Sigmoid colon (tissue), 6 donors: ENCODE measurements at regions not wholly inside any gene's neighbourhood (a gene's known extent, or its start where the extent isn't known, plus 50 kb on each side); places are given as distances from the start of the nearest gene placed in this dataset.
A peak's percentile ranks its signal among the peaks of the same experiment; 100 is the strongest.

Experiments
- DNase-seq: peaks from one replicate; pipeline ENCODE4 v3.0.0-alpha.2; 2019
- H3K27ac ChIP-seq, 4 donors: fragments of 200-600 bp; sonication (generic); one replicate each; pipeline ENCODE4 v1.5.1; 2016 to 2019; ENCODE audit warnings: mild to moderate bottlenecking in 1 of 4
- H3K27me3 ChIP-seq, 3 donors: fragments of 200-600 bp; sonication (generic); one replicate each; pipeline ENCODE4 v1.5.1; 2019; ENCODE audit warnings: mild to moderate bottlenecking in 1 of 3
- H3K36me3 ChIP-seq, 4 donors: fragments of 200-600 bp; sonication (generic); one replicate each; pipeline ENCODE4 v1.5.1; 2016 to 2019
- H3K4me1 ChIP-seq, 4 donors: fragments of 200-600 bp; sonication (generic); one replicate each; pipeline ENCODE4 v1.5.1; 2017 to 2019
- H3K4me3 ChIP-seq, 4 donors: fragments of 200-600 bp; sonication (generic); one replicate each; pipeline ENCODE4 v1.5.1; 2017 to 2019; ENCODE audit warnings: mild to moderate bottlenecking in 2 of 4, moderate library complexity in 1 of 4
- H3K9me3 ChIP-seq, 4 donors: fragments of 200-600 bp in 3 of 4; sonication (generic) in 3 of 4; one replicate each; pipeline versions ENCODE4 v1.5.1 to v1.6.1; 2013 to 2019
- EP300 ChIP-seq, 4 donors: sonication (generic); formaldehyde crosslinking; IDR thresholded peaks; one replicate each; pipeline ENCODE4 v1.6.1; 2017; ENCODE audit warnings: antibody characterized with exemption in 4 of 4
- POLR2A ChIP-seq, 2 donors: fragments of 450-650 bp; IDR thresholded peaks; one replicate each; pipeline ENCODE4 v1.6.1; 2016; ENCODE audit warnings: antibody characterized with exemption in 2 of 2, mild to moderate bottlenecking in 2 of 2, moderate library complexity in 2 of 2
- POLR2AphosphoS5 ChIP-seq, 4 donors: sonication (generic); formaldehyde crosslinking; IDR thresholded peaks; one replicate each; pipeline ENCODE4 v1.6.1; 2017; ENCODE audit warnings: antibody characterized with exemption in 4 of 4
- WGBS, 2 donors: extraction: QIAGEN DNeasy Blood & Tissue Kit; methylation state at CpG; one replicate each; pipeline ENCODE4 v1.1.7; 2013; 5-methylcytosine and 5-hydroxymethylcytosine counted together
- intact Hi-C: fragments of 100-400 bp; cut with DNase I; formaldehyde crosslinking; loops from one replicate; pipeline ENCODE4 v1.15.1; 2023
- TF ChIP-seq, protein P1 (sequence below), 4 experiments: fragments of 450-650 bp in 3 of 4; fragments of 200-600 bp in 1 of 4; IDR thresholded peaks; one replicate each; pipeline ENCODE4 v1.5.1; 2016 to 2019; ENCODE audit warnings: antibody characterized with exemption in 4 of 4, mild to moderate bottlenecking in 3 of 4, moderate library complexity in 2 of 4
- donor health status: healthy with polysubstance abuse.
- donor health status: healthy.

DNA sequence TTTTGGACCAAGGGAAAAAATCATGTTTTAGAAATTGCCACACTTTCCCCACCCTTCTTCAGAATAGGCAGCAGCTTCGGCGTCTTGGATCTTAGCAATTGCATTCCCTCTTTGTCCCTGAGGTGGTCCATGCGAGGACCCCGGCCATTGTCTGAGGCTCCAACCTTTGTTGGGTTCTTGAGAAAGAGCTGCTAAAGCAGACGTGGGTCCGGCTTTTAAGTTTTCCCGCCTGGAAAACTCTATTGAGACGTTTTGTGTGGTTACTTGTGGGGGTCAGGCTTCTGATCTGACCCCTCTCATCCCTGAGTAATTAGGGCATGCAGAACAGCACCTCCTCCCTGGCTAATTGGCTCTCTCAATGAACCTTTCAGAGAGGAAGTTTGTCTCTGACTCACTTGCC lies 509.6 kb upstream of the TNC start:
- no peaks in the 10 kb centered on the region for H3K36me3 ChIP-seq
- H3K4me3 ChIP-seq: no peak overlapping the region
- no peak overlapping the region for H3K27ac ChIP-seq
- intact Hi-C loops: no loop called here
- WGBS, 2 donors: 69 to 73% methylated on average over 8 of the region's 8 CpGs
- no peaks in the 10 kb centered on the region for H3K9me3 ChIP-seq
- no peak for DNase-seq
- TF ChIP-seq POLR2A (IDR thresholded peaks at IDR 0.05): no peak
- TF ChIP-seq EP300 (IDR thresholded peaks at IDR 0.05): no peak
- TF ChIP-seq, protein P1, sequence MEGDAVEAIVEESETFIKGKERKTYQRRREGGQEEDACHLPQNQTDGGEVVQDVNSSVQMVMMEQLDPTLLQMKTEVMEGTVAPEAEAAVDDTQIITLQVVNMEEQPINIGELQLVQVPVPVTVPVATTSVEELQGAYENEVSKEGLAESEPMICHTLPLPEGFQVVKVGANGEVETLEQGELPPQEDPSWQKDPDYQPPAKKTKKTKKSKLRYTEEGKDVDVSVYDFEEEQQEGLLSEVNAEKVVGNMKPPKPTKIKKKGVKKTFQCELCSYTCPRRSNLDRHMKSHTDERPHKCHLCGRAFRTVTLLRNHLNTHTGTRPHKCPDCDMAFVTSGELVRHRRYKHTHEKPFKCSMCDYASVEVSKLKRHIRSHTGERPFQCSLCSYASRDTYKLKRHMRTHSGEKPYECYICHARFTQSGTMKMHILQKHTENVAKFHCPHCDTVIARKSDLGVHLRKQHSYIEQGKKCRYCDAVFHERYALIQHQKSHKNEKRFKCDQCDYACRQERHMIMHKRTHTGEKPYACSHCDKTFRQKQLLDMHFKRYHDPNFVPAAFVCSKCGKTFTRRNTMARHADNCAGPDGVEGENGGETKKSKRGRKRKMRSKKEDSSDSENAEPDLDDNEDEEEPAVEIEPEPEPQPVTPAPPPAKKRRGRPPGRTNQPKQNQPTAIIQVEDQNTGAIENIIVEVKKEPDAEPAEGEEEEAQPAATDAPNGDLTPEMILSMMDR (IDR thresholded peaks at IDR 0.05): no peak
- no peak for TF ChIP-seq POLR2AphosphoS5 (IDR thresholded peaks at IDR 0.05)
- no peaks in the 10 kb centered on the region for H3K27me3 ChIP-seq
- H3K4me1 ChIP-seq: peaks cover 0 to 5% (median 0%) of the 10 kb centered on the region in 4 donors

GRCh38 chr9:115628426-115628825 lies 510.5 kb upstream of the TNC start:
- 23 to 61% methylated on average over 2 of the region's 2 CpGs for WGBS, 2 donors
- intact Hi-C loops: no loop called here
- H3K4me3 ChIP-seq: no peak overlapping the region
- H3K27me3 ChIP-seq: no peaks in the 10 kb centered on the region
- H3K27ac ChIP-seq: no peak overlapping the region
- TF ChIP-seq, protein P1 (IDR thresholded peaks at IDR 0.05): no peak
- no peaks in the 10 kb centered on the region for H3K9me3 ChIP-seq
- no peak for DNase-seq
- no peaks in the 10 kb centered on the region for H3K36me3 ChIP-seq
- peaks cover 0 to 10% (median 0%) of the 10 kb centered on the region in 4 donors for H3K4me1 ChIP-seq

- Histone ChIP-seq H3K27ac (no peak overlapping the region), H3K4me1 (peaks cover 0 to 10% (median 0%) of the 10 kb centered on the region in 4 donors), H3K9me3 (no peaks in the 10 kb centered on the region), H3K27me3 (no peaks in the 10 kb centered on the region), H3K36me3 (no peaks in the 10 kb centered on the region), H3K4me3 (no peak overlapping the region)
- TF ChIP-seq EP300 (IDR thresholded peaks at IDR 0.05) (no peak), POLR2A (IDR thresholded peaks at IDR 0.05) (no peak), POLR2AphosphoS5 (IDR thresholded peaks at IDR 0.05) (no peak)
- TF ChIP-seq, protein P1 (IDR thresholded peaks at IDR 0.05): no peak
- WGBS, 2 donors: 62 to 72% methylated on average over 4 of the region's 4 CpGs
- intact Hi-C loops: no loop called here
- DNase-seq: no peak
Observed at GRCh38 chr9:115629879-115630840, 512.2 kb upstream of the TNC start.

DNA sequence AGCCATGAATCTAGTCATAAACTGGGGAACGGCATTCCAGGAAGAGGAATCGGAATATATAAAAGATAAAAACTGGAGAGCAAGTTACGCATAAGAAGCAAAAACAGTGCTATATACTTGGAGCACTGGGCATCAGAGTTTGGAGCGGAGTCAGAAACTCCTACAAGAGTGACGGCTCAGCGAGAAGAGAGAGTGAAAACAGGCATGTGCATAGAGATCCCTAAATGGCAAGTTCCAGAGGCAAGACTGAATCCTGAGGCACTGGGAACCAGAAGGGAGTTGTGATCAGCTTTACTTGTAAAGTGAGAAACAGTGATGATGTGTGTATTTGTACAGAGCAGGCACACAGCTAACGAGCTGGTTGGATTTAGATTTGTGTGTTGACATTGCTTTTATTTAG lies 514.4 kb upstream of the TNC start:
- H3K4me1 ChIP-seq: peaks cover 0 to 10% (median 0%) of the 10 kb centered on the region in 4 donors
- 73 to 87% methylated on average over 7 of the region's 7 CpGs for WGBS, 2 donors
- H3K9me3 ChIP-seq: no peaks in the 10 kb centered on the region
- no peaks in the 10 kb centered on the region for H3K27me3 ChIP-seq
- H3K36me3 ChIP-seq: no peaks in the 10 kb centered on the region
- intact Hi-C loops: no loop called here
- no peak for DNase-seq
- H3K4me3 ChIP-seq: no peak overlapping the region
- TF ChIP-seq EP300 (IDR thresholded peaks at IDR 0.05): no peak
- no peak for TF ChIP-seq POLR2A (IDR thresholded peaks at IDR 0.05)
- TF ChIP-seq, protein P1 (IDR thresholded peaks at IDR 0.05): no peak
- peak in 2 of 4 donors; percentile 7 to 20 for TF ChIP-seq POLR2AphosphoS5 (IDR thresholded peaks at IDR 0.05)
- peak overlapping the region in 2 of 4 donors; percentile 31 to 42 for H3K27ac ChIP-seq
